ELR (cell line): ENCODE measurements at regions not wholly inside any gene's neighbourhood (a gene's known extent, or its start where the extent isn't known, plus 50 kb on each side); places are given as distances from the start of the nearest gene placed in this dataset.

Experiments
- DNase-seq: peaks from one replicate; pipeline ENCODE4 v3.0.0-alpha.2; 2015; ENCODE audit warnings: low read depth

DNA sequence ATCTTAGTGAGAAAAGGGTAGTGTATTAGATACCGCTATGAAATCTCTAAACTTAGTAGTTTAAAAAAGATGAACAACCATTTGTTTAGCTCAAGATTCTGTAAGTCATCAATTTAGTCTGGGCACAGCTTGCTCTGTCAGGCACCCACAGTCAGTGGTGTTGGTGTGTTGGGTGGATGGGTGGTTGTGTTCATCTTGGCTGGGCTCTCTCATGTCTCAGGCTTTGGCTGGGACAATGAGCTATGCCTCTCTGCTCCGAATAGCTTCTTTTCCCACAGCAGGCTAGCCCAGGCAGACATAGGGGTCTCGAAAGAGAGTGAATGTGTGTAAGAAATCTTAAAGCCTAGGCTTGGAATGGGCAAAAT lies 127.0 kb upstream of the GATB start:
- DNase-seq = no peak

- peak; percentile 32 for DNase-seq
Measured at GRCh38 chr4:151887031-151887815, 126.4 kb upstream of the GATB start.

DNA sequence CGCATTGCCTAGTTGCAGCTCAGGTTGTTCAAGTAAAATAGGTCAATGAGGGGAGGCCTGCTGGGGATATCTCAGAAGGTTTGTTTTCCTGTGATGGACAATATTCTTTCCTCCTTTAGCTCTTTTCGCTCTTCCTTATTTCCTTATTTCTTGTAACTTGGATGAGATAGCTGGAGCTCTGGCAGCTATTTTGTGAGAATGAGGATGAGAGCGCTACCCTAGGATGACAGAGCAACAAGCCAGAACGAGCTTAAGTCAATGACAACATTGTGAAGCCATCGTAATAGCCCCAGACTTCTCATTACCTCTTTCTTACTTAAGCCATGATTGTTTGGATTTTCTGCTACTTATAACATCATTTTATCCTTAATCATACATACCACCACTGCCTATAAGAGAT lies 124.3 kb upstream of the GATB start:
- DNase-seq = no peak

- DNase-seq = no peak
Measured at GRCh38 chr4:151883747-151884146, 122.9 kb upstream of the GATB start.

GRCh38 chr4:151882072-151882803 lies 121.4 kb upstream of the GATB start:
- no peak for DNase-seq

DNA sequence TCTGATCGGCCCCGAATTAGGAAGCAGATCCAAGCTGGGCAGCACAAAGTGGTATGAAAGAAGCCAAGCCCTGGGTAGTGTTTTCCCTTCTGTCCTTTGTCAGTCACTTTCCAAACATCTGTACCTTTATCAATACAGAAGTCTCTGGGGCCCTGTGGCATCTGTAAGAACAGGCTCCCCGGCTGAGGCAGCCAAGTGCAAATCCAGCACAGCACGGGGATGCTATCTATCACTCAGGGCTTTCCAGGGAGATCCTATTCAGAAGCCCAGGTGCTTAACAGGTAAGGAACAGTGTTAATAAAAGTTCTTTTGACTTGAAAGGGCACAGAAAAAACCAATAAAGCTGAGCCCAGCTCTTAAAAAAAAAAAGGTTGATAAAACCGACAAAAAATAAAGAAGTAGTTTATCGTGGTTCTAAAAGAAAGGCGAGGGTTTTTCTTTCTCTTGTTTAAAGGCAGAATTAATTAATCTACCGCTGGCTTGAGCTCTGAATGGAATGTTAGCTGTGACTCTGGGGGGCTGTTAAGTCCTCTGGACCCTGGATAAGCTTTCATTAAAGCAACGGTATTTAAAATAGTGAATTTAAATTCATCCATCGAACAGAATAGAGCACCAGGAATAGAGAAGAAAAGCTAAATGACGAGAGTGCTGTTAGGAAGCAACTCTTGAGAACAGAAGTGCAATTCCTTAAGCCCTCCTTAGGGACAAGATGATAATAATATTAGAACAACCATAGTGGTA lies 119.1 kb upstream of the GATB start:
- DNase-seq = no peak

DNA sequence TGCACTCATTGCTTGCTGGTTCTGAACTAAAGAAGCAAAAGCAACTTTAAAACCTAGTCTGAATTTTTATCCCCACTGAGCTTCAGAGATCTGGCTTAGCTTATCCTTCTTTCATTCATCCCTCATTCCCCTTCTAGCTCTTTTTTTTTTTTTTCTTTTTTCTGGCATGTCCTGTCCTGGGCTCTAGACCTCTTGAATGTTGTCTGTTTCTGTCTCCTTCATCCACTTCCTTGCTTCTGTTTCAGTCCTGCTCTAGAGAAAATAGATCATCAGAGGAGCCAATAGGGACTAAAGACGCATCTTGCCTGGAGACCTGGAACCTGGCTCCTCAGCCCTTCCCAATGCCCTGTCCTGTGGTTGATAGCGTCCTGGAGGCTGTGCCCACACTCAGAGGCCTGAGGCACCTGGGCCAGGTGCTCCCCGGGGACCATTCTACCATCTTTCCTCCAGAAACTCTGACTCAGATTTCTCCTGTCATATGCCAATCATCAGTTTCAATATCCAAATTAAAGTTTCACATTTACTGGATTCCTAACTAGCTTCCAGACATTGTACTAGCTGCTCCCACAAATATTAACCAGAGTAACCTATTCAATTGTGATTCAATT lies 115.7 kb upstream of the GATB start:
- DNase-seq = no peak

DNA sequence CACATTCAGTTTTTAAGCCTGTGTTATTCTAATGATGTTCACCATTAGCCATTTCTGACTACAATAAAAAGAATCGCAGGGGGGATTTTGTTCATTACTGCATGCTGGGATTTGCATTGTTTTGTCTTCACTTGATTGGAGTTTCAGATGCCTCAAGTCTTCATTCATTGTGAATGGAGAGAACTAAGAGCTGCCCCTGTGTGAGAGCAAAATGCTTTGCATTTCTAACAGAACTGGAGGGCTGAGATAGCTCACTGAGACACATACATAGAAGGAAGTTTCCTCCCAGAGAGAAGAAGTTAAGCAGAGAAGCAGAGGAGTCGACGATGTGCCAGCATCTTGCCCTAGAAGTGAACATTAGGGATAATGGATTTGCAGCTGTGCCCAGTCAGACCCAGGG lies 113.5 kb upstream of the GATB start:
- no peak for DNase-seq

DNA sequence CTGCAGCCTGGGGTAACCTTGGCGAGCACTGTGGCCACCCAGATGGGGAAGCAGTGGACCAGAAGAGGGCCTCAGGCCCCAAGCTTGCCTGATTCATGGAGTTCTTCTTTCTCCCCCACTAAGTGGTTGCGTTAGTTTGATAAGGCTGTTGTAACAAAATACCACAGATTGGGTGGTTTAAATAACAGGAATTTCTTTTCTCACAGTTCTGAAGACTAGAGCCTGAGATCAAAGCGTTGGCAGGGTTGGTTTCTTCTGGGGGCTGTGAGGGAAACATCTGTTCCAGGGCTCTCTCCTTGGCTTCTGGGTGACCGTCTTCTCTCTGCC lies 105.7 kb upstream of the GATB start:
- no peak for DNase-seq

GRCh38 chr4:151865744-151866591 lies 105.2 kb upstream of the GATB start:
- DNase-seq = no peak

DNA sequence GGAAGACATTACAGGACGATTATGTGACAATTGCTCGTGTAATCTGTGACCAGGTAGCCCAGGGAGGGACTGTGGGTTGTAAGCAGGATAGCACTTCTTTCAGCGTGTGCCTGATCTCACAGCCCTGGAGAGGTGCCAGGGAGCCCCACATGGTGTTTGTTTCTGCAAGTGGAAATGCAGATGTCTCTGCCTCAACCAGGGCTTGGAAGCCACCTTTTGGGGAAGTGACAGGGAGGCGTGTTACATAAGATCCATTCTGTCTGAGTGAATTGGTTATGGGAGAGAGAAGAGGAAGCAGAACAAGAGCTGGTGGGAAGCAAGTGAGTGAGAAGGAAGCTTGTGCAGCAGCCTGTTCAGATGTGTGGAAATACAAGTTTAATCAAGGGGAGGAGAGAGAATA lies 104.5 kb upstream of the GATB start:
- DNase-seq = no peak

DNA sequence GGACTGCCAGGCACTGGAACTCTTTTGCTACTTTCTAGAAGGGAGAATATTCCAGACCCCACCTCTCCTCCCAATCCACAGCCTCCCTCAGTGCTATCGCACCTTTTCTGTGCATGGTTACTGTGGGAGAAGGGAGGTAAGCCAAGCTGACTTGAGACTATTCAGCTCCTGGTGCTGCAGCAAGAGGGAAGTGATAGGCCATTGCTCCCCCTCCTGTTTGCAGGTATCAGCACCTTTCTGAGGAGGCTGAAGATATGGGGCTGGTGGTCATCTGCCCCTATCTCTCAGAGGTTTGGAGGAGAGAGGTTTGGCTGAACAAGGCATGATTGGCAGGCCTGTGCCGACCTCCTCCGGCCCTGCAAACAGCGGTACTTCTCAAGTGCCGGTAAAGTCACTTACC lies 103.3 kb upstream of the GATB start:
- DNase-seq = no peak

GRCh38 chr4:151862766-151863165 lies 102.0 kb upstream of the GATB start:
- peak; percentile 66 for DNase-seq

DNA sequence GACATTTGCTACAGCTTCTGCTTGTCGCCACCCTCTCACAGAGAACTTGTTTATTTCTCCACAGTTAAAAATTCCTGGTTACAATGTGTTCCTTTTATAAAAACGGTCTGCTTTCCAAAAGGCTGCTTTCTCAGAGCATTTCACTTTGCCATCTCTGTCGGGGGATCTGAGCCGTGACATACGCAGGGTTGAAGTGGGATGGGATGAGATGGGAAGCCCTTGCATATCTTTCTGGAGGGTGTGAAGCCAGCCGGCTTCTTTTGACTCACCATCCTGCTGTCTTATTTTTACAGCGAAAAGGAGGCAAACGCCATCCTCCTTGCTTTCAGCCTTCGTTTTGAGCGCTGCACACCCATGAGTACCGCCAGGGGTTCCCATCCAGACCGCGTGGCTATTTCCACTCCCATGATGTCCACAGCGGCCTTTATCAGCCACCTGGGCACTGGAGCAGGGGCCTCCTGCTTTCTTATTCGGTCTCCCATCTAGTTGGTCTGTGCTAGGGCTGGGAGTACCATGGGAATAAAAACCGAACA lies 99.8 kb upstream of the GATB start:
- no peak for DNase-seq

- DNase-seq = no peak
Measured at GRCh38 chr4:151859641-151860040, 98.8 kb upstream of the GATB start.

DNA sequence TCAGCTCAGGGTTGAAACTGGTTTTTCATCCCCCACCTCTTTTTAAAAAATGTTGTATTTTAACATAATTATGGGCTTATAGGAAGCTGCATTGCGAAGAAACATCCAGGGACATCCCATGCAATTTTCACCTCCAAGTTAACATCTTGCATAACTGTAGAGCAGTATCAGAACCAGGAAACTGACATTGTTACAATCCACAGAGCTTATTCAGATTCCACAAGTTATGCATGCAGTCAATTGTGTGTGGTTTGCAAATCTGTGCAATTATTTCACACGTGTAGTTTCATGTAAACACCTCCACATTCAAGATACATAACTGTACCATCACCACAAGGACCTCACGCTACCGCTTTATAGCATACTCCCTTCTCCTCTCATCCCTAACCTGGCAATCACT lies 97.5 kb upstream of the GATB start:
- no peak for DNase-seq

DNA sequence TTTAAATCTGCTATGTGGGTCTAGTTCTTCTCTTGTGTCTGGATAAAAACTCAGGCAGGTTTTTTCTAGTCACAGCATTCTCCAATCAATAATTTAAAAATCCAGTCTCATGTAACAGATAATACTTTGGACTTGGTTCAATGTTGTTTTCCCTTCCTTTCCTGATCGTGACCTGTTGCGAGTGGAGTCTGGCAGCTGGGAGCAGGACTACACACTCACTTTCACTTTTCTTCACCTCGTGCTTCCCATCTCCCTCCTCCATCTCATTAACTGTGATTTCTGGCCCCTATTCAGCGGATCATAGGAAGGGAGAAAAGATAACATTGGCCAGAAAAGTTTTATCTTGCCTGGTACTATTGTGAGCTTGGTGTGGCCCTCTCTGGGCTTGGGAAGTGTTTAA lies 96.6 kb upstream of the GATB start:
- DNase-seq = no peak

- no peak for DNase-seq
Measured at GRCh38 chr4:151855747-151856146, 94.9 kb upstream of the GATB start.

DNA sequence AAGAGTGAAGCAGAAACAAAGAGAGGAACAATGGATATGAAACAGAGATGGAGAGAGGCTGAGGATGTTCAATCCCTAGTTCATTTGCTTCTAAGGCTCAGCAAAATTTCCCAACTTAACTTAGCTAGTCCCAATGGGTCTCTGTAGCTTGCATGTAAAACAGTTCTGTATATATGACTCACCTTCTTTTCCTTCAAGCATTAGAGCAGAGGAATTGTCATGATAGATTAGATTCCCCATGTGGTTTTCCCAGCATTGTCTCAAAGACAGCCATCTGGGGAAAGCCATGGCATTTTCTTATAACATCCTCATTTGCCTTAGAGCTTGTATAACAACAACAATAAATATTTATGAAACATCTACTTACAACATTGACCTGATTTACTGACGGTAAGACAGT lies 93.9 kb upstream of the GATB start:
- DNase-seq = peak; percentile 56

- no peak for DNase-seq
Measured at GRCh38 chr4:151853034-151853433, 92.2 kb upstream of the GATB start.

GRCh38 chr4:151852202-151852601 lies 91.4 kb upstream of the GATB start:
- DNase-seq = no peak

GRCh38 chr4:151851354-151851753 lies 90.5 kb upstream of the GATB start:
- DNase-seq = no peak
